Spleen (tissue), 7 donors: ENCODE measurements at regions not wholly inside any gene's neighbourhood (a gene's known extent, or its start where the extent isn't known, plus 50 kb on each side); places are given as distances from the start of the nearest gene placed in this dataset.
"Not testable (repeated sequence)": the region's sequence is repeated elsewhere in the genome, so short reads cannot be mapped to it uniquely, and the experiment has no call there.

ENCODE experiments used
- POLR2A ChIP-seq, 3 donors: fragments of 450-650 bp; IDR thresholded peaks; one replicate each; pipeline ENCODE4 v1.5.1; 2017; ENCODE audit warnings: antibody characterized with exemption in 3 of 3, mild to moderate bottlenecking in 1 of 3
- TF ChIP-seq, protein P1 (sequence below), 11 experiments: fragments of 200-600 bp in 7 of 11; fragments of 450-650 bp in 4 of 11; sonication (generic) in 4 of 11; IDR thresholded peaks in 8 of 11; conservative IDR thresholded peaks in 3 of 11; 1 replicate in 7 of 11; 2 replicates in 4 of 11; pipeline versions ENCODE4 v1.4.0 to v1.8.0; 2016 to 2021; ENCODE audit warnings: antibody characterized with exemption in 11 of 11, inconsistent platforms in 4 of 11, mild to moderate bottlenecking in 1 of 11
- donor health status: DM: no; HTN: no; CAD: no; lungs with moderate emphysema.
- donor health status: DM: no; HTN: no; CAD: no.
- donor health status: DM: no; HTN: no; CAD: no.

DNA sequence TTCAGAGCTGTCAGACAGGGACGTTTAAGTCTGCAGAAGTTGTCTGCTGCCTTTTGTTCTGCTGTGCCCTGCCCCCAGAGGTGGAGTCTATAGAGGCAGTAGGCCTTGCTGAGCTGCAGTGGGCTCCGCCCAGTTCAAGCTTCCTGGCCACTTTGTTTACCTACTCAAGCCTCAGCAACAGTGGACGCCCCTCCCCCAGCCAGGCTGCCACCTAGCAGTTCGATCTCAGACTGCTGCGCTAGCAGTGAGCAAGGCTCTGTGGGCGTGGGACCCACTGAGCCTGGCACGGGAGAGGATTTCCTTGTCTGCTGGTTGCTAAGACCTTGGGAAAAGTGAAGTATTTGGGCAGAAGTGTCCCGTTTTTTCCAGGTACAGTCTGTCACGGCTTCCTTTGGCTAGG, 59.6 kb upstream of the SMARCAD1 start:
- TF ChIP-seq, protein P1, sequence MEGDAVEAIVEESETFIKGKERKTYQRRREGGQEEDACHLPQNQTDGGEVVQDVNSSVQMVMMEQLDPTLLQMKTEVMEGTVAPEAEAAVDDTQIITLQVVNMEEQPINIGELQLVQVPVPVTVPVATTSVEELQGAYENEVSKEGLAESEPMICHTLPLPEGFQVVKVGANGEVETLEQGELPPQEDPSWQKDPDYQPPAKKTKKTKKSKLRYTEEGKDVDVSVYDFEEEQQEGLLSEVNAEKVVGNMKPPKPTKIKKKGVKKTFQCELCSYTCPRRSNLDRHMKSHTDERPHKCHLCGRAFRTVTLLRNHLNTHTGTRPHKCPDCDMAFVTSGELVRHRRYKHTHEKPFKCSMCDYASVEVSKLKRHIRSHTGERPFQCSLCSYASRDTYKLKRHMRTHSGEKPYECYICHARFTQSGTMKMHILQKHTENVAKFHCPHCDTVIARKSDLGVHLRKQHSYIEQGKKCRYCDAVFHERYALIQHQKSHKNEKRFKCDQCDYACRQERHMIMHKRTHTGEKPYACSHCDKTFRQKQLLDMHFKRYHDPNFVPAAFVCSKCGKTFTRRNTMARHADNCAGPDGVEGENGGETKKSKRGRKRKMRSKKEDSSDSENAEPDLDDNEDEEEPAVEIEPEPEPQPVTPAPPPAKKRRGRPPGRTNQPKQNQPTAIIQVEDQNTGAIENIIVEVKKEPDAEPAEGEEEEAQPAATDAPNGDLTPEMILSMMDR (IDR thresholded peaks at IDR 0.05 in 8 of 11, conservative IDR thresholded peaks at IDR 0.05 in 3 of 11), result not testable (repeated sequence)
- not testable (repeated sequence) for TF ChIP-seq POLR2A (IDR thresholded peaks at IDR 0.05)
